ENCODE measurements at regions not wholly inside any gene's neighbourhood (a gene's known extent, or its start where the extent isn't known, plus 50 kb on each side); places are given as distances from the start of the nearest gene placed in this dataset.
"Not testable (repeated sequence)": the region's sequence is repeated elsewhere in the genome, so short reads cannot be mapped to it uniquely, and the experiment has no call there.

- H3K36me3 ChIP-seq (replicated peaks): no peaks in the 10 kb centered on the region
- H3K27ac ChIP-seq: no peak overlapping the region
- TF ChIP-seq CTCF (IDR thresholded peaks at IDR 0.05; ENCODE audit: low read depth, low read length, missing control alignments): no peak
- H3K27me3 ChIP-seq (replicated peaks): no peaks in the 10 kb centered on the region
- DNase-seq: no peak
- H3K4me3 ChIP-seq (ENCODE audit: low read depth, low read length): no peak overlapping the region
- in situ Hi-C loops (cut with HindIII; ENCODE audit: low pct_ligation_motif_present, low sequenced_read_pairs): no loop called here
Observed at GRCh38 chr4:131649227-131649626, 1499.9 kb upstream of the PCDH10 start.

- no peak for DNase-seq
- no peak overlapping the region for H3K4me3 ChIP-seq (ENCODE audit: low read depth, low read length)
- H3K36me3 ChIP-seq (replicated peaks): no peaks in the 10 kb centered on the region
- H3K27ac ChIP-seq: no peak overlapping the region
- no peak for TF ChIP-seq CTCF (IDR thresholded peaks at IDR 0.05; ENCODE audit: low read depth, low read length, missing control alignments)
- in situ Hi-C loops (cut with HindIII; ENCODE audit: low pct_ligation_motif_present, low sequenced_read_pairs): no loop called here
- H3K27me3 ChIP-seq (replicated peaks): no peaks in the 10 kb centered on the region
Observed at GRCh38 chr4:131650951-131651350, 1498.1 kb upstream of the PCDH10 start.

- H3K27me3 ChIP-seq (replicated peaks); H3K27ac ChIP-seq; H3K36me3 ChIP-seq (replicated peaks); H3K4me3 ChIP-seq (ENCODE audit: low read depth, low read length); DNase-seq; in situ Hi-C loops (cut with HindIII; ENCODE audit: low pct_ligation_motif_present, low sequenced_read_pairs): not testable (repeated sequence)
Observed at GRCh38 chr4:131683314-131683713, 1465.8 kb upstream of the PCDH10 start.

GRCh38 chr4:131721883-131722282 lies 1427.2 kb upstream of the PCDH10 start:
- no peaks in the 10 kb centered on the region for H3K36me3 ChIP-seq (replicated peaks)
- in situ Hi-C loops (cut with HindIII; ENCODE audit: low pct_ligation_motif_present, low sequenced_read_pairs): no loop called here
- H3K4me3 ChIP-seq (ENCODE audit: low read depth, low read length): no peak overlapping the region
- H3K27me3 ChIP-seq (replicated peaks): no peaks in the 10 kb centered on the region
- H3K27ac ChIP-seq: no peak overlapping the region
- no peak for DNase-seq
- TF ChIP-seq CTCF (IDR thresholded peaks at IDR 0.05; ENCODE audit: low read depth, low read length, missing control alignments): no peak

GRCh38 chr4:131723069-131723468 lies 1426.0 kb upstream of the PCDH10 start:
- H3K27ac ChIP-seq; H3K27me3 ChIP-seq (replicated peaks); in situ Hi-C loops (cut with HindIII; ENCODE audit: low pct_ligation_motif_present, low sequenced_read_pairs); DNase-seq; H3K36me3 ChIP-seq (replicated peaks); H3K4me3 ChIP-seq (ENCODE audit: low read depth, low read length): not testable (repeated sequence)

GRCh38 chr4:131724847-131725246 lies 1424.2 kb upstream of the PCDH10 start:
- H3K36me3 ChIP-seq (replicated peaks); H3K27ac ChIP-seq; in situ Hi-C loops (cut with HindIII; ENCODE audit: low pct_ligation_motif_present, low sequenced_read_pairs); DNase-seq; H3K27me3 ChIP-seq (replicated peaks): not testable (repeated sequence)
- peak overlapping the region; percentile 40 for H3K4me3 ChIP-seq (ENCODE audit: low read depth, low read length)

- H3K36me3 ChIP-seq (replicated peaks); H3K27ac ChIP-seq; H3K27me3 ChIP-seq (replicated peaks); DNase-seq; H3K4me3 ChIP-seq (ENCODE audit: low read depth, low read length); in situ Hi-C loops (cut with HindIII; ENCODE audit: low pct_ligation_motif_present, low sequenced_read_pairs): not testable (repeated sequence)
Observed at GRCh38 chr4:131725521-131725920, 1423.6 kb upstream of the PCDH10 start.

GRCh38 chr4:131726940-131727339 lies 1422.2 kb upstream of the PCDH10 start:
- in situ Hi-C loops (cut with HindIII; ENCODE audit: low pct_ligation_motif_present, low sequenced_read_pairs); H3K36me3 ChIP-seq (replicated peaks); H3K4me3 ChIP-seq (ENCODE audit: low read depth, low read length); H3K27ac ChIP-seq; DNase-seq; H3K27me3 ChIP-seq (replicated peaks): not testable (repeated sequence)

GRCh38 chr4:131727418-131727817 lies 1421.7 kb upstream of the PCDH10 start:
- H3K36me3 ChIP-seq (replicated peaks); H3K4me3 ChIP-seq (ENCODE audit: low read depth, low read length); H3K27me3 ChIP-seq (replicated peaks); H3K27ac ChIP-seq; in situ Hi-C loops (cut with HindIII; ENCODE audit: low pct_ligation_motif_present, low sequenced_read_pairs); DNase-seq: not testable (repeated sequence)

GRCh38 chr4:131729205-131729604 lies 1419.9 kb upstream of the PCDH10 start:
- in situ Hi-C loops (cut with HindIII; ENCODE audit: low pct_ligation_motif_present, low sequenced_read_pairs); DNase-seq; H3K4me3 ChIP-seq (ENCODE audit: low read depth, low read length); H3K27ac ChIP-seq; H3K27me3 ChIP-seq (replicated peaks); H3K36me3 ChIP-seq (replicated peaks): not testable (repeated sequence)

GRCh38 chr4:131729716-131730398 lies 1419.2 kb upstream of the PCDH10 start:
- H3K36me3 ChIP-seq (replicated peaks); H3K4me3 ChIP-seq (ENCODE audit: low read depth, low read length); H3K27ac ChIP-seq; DNase-seq; H3K27me3 ChIP-seq (replicated peaks); in situ Hi-C loops (cut with HindIII; ENCODE audit: low pct_ligation_motif_present, low sequenced_read_pairs): not testable (repeated sequence)

- H3K36me3 ChIP-seq (replicated peaks); H3K4me3 ChIP-seq (ENCODE audit: low read depth, low read length); H3K27ac ChIP-seq; H3K27me3 ChIP-seq (replicated peaks); DNase-seq; in situ Hi-C loops (cut with HindIII; ENCODE audit: low pct_ligation_motif_present, low sequenced_read_pairs): not testable (repeated sequence)
Observed at GRCh38 chr4:131730574-131730973, 1418.5 kb upstream of the PCDH10 start.

Data from brain microvascular endothelial cell (primary cell).